ENCODE measurements at regions not wholly inside any gene's neighbourhood (a gene's known extent, or its start where the extent isn't known, plus 50 kb on each side); places are given as distances from the start of the nearest gene placed in this dataset.
"Not testable (repeated sequence)": the region's sequence is repeated elsewhere in the genome, so short reads cannot be mapped to it uniquely, and the experiment has no call there.

DNA sequence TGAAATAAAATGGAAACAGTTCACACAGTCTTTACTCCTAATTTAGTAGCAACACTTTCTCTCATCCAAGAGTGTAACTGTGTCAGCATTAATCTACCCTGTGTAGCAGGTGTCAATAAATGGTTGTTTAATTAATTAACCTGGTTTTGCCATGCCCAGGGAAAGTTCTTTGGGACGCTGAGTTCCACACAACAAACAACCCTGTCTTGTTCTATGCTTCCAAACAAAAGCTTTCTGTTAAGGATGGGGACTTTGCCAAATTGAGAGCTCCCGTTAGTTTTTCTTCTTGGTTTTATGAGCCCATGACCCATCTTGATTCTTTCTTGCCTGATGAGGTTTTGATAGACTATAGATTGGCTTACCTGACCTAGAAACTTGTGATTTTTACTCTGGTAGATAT, 530.1 kb downstream of the KCNJ2 start:
- H3K4me1 ChIP-seq (ENCODE audit: control insufficient read depth, insufficient read depth, low read length, poor library complexity, severe bottlenecking), result no peaks in the 10 kb centered on the region
- H3K27ac ChIP-seq (ENCODE audit: insufficient read depth, low read length, poor library complexity, severe bottlenecking), result no peak overlapping the region
- no peaks in the 10 kb centered on the region for H3K9me3 ChIP-seq (ENCODE audit: control insufficient read depth, low read length)
- no peak for DNase-seq
- no peaks in the 10 kb centered on the region for H3K36me3 ChIP-seq (ENCODE audit: control insufficient read depth, insufficient read depth, low read length)
- no peak overlapping the region for H3K4me3 ChIP-seq (ENCODE audit: insufficient read depth, low read depth, low read length, poor library complexity, severe bottlenecking)
- no peaks in the 10 kb centered on the region for H3K27me3 ChIP-seq (replicated peaks; ENCODE audit: control insufficient read depth, insufficient read depth, low read length, poor library complexity, severe bottlenecking)

DNA sequence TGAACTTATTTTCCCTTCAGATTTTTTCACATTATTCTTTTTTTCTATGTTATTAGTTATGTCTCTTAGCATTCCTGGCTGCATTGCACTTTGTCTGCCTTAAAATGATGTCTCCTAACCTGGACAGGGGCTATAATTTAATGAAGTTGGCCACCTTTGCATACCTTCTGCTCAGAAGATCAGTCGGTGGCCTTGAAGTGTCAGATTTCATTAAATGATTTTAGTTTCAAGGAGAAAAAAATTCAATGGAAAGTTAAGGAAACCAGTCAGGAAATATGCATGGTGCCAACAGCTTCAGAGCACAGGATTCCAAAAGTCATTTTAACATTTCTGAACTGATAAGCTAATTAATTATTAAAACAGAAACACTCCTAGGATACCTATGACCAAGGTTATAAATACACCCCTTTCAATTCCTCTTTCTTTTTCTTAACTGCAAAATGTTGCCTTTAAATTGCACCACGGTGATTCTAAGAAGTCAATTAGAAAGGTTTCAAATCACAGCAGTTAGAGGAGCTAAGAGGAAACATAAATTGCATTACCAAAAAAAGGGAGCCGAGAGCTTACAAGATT, 533.4 kb downstream of the KCNJ2 start:
- DNase-seq, result no peak
- Histone ChIP-seq H3K4me1 (ENCODE audit: control insufficient read depth, insufficient read depth, low read length, poor library complexity, severe bottlenecking) (no peaks in the 10 kb centered on the region), H3K9me3 (ENCODE audit: control insufficient read depth, low read length) (no peaks in the 10 kb centered on the region), H3K36me3 (ENCODE audit: control insufficient read depth, insufficient read depth, low read length) (no peaks in the 10 kb centered on the region), H3K27ac (ENCODE audit: insufficient read depth, low read length, poor library complexity, severe bottlenecking) (no peak overlapping the region), H3K27me3 (replicated peaks; ENCODE audit: control insufficient read depth, insufficient read depth, low read length, poor library complexity, severe bottlenecking) (no peaks in the 10 kb centered on the region), H3K4me3 (ENCODE audit: insufficient read depth, low read depth, low read length, poor library complexity, severe bottlenecking) (no peak overlapping the region)

DNA sequence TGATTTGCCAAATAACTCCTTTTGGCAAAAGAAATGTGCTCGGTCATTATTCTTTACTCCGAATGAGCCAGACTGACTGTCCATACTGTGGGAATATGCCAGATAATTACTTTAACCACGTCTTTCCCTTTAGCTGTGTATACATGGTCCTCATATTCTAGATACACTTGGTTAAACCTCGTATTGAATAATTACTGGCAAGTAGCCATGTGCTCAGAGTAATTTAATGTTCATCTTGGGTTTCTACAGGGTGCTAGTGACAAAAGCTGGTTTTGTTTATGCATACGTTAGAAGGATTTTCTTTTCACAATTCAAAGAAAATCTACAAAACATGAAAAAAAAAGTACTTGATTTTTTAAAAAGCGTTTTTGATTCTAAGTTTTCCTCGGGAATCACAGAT, 540.3 kb downstream of the KCNJ2 start:
- Histone ChIP-seq H3K4me3 (ENCODE audit: insufficient read depth, low read depth, low read length, poor library complexity, severe bottlenecking) (no peak overlapping the region), H3K27ac (ENCODE audit: insufficient read depth, low read length, poor library complexity, severe bottlenecking) (no peak overlapping the region), H3K4me1 (ENCODE audit: control insufficient read depth, insufficient read depth, low read length, poor library complexity, severe bottlenecking) (no peaks in the 10 kb centered on the region), H3K27me3 (replicated peaks; ENCODE audit: control insufficient read depth, insufficient read depth, low read length, poor library complexity, severe bottlenecking) (no peaks in the 10 kb centered on the region), H3K36me3 (ENCODE audit: control insufficient read depth, insufficient read depth, low read length) (no peaks in the 10 kb centered on the region), H3K9me3 (ENCODE audit: control insufficient read depth, low read length) (no peaks in the 10 kb centered on the region)
- no peak for DNase-seq

DNA sequence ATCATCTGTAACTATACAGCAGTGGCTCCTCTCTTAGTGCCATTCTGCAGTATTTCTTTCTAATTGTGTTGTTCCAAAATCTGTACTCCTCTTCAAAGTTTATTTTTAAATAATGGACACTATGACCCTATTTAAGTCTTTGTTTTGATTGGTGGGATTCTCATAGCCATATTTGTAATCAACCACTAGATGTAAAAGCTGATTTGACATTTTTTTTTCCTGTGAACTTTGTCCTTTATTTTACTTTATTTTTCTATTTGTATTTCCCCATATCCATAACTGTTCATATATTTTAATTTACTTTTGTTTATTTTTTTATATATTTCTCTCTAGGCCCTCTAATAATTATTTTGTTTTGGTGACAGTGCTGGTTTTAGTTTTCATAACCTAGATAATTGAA, 544.4 kb downstream of the KCNJ2 start:
- Histone ChIP-seq H3K36me3 (ENCODE audit: control insufficient read depth, insufficient read depth, low read length) (no peaks in the 10 kb centered on the region), H3K27me3 (replicated peaks; ENCODE audit: control insufficient read depth, insufficient read depth, low read length, poor library complexity, severe bottlenecking) (no peaks in the 10 kb centered on the region), H3K27ac (ENCODE audit: insufficient read depth, low read length, poor library complexity, severe bottlenecking) (no peak overlapping the region), H3K4me1 (ENCODE audit: control insufficient read depth, insufficient read depth, low read length, poor library complexity, severe bottlenecking) (no peaks in the 10 kb centered on the region), H3K9me3 (ENCODE audit: control insufficient read depth, low read length) (no peaks in the 10 kb centered on the region), H3K4me3 (ENCODE audit: insufficient read depth, low read depth, low read length, poor library complexity, severe bottlenecking) (no peak overlapping the region)
- DNase-seq, result no peak

DNA sequence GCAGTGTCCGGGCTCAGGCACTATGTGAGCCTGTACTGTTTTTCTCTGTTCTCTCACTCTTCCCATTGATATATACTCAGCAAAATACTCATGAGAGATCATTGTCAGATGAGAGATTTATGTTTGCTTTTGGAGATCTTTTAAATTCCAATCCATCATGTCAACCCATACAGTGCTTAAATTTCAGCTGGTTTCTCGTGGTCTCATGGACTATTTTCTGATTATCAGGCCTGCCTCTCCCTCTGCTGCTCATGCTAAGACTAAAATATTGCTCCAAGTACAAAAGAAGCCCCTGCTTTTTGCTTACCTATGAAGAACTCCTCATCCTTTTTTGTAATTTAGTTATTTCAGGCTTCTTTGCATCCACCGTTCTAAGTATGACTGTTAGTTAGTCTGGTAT, 547.2 kb downstream of the KCNJ2 start:
- H3K27me3 ChIP-seq (replicated peaks; ENCODE audit: control insufficient read depth, insufficient read depth, low read length, poor library complexity, severe bottlenecking), result no peaks in the 10 kb centered on the region
- DNase-seq, result no peak
- H3K4me3 ChIP-seq (ENCODE audit: insufficient read depth, low read depth, low read length, poor library complexity, severe bottlenecking), result no peak overlapping the region
- no peaks in the 10 kb centered on the region for H3K36me3 ChIP-seq (ENCODE audit: control insufficient read depth, insufficient read depth, low read length)
- H3K4me1 ChIP-seq (ENCODE audit: control insufficient read depth, insufficient read depth, low read length, poor library complexity, severe bottlenecking), result no peaks in the 10 kb centered on the region
- H3K27ac ChIP-seq (ENCODE audit: insufficient read depth, low read length, poor library complexity, severe bottlenecking), result no peak overlapping the region
- H3K9me3 ChIP-seq (ENCODE audit: control insufficient read depth, low read length), result no peaks in the 10 kb centered on the region

DNA sequence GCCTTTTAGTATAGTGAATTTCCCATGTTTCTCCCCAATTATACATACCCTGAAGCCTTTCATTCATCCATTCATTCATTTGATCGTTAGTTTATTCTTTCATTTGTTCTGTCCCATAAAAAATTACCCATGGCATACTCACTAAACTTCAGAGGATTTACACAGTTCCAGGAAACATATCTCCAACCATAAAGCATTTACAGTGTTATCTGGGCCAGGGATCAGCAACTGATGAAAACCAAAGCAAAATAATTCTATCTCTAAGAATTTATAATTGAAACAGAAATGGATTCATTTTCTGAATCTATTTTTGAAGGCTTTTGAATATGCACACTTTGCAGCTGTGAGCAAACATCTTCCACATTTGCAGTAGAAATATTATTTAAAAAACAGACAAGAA, 547.7 kb downstream of the KCNJ2 start:
- Histone ChIP-seq H3K9me3 (ENCODE audit: control insufficient read depth, low read length) (no peaks in the 10 kb centered on the region), H3K27ac (ENCODE audit: insufficient read depth, low read length, poor library complexity, severe bottlenecking) (no peak overlapping the region), H3K4me1 (ENCODE audit: control insufficient read depth, insufficient read depth, low read length, poor library complexity, severe bottlenecking) (no peaks in the 10 kb centered on the region), H3K27me3 (replicated peaks; ENCODE audit: control insufficient read depth, insufficient read depth, low read length, poor library complexity, severe bottlenecking) (no peaks in the 10 kb centered on the region), H3K36me3 (ENCODE audit: control insufficient read depth, insufficient read depth, low read length) (no peaks in the 10 kb centered on the region), H3K4me3 (ENCODE audit: insufficient read depth, low read depth, low read length, poor library complexity, severe bottlenecking) (no peak overlapping the region)
- DNase-seq, result no peak

DNA sequence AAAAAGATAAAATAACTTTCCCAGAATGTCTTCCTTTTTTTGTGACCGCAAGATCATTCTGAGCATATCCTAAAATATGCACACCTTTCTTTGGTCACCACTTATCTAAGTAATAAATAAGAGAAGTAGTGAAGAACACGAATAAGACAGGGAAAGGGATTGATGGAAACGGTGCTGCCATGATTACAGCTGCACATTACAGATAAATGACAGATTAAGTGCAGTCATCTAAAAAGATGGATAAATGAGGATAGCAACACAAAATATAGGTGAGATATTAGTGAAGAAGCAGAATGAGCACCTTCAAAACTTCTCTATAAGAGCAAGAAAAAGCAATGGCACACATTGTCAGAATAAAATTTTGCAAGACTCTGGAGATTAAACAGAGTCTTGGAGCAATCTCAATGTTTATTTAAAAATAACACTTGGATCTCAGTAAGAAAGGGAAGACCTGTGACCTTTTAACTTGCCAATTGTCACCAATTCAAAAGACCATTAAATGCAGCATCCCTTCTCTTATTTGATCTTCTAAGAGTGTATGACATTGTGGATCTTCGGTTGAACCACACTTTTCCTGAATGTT, 567.1 kb downstream of the KCNJ2 start:
- no peak for DNase-seq
- Histone ChIP-seq H3K36me3 (ENCODE audit: control insufficient read depth, insufficient read depth, low read length) (no peaks in the 10 kb centered on the region), H3K27me3 (replicated peaks; ENCODE audit: control insufficient read depth, insufficient read depth, low read length, poor library complexity, severe bottlenecking) (no peaks in the 10 kb centered on the region), H3K4me1 (ENCODE audit: control insufficient read depth, insufficient read depth, low read length, poor library complexity, severe bottlenecking) (no peaks in the 10 kb centered on the region), H3K27ac (ENCODE audit: insufficient read depth, low read length, poor library complexity, severe bottlenecking) (no peak overlapping the region), H3K4me3 (ENCODE audit: insufficient read depth, low read depth, low read length, poor library complexity, severe bottlenecking) (no peak overlapping the region), H3K9me3 (ENCODE audit: control insufficient read depth, low read length) (no peaks in the 10 kb centered on the region)

DNA sequence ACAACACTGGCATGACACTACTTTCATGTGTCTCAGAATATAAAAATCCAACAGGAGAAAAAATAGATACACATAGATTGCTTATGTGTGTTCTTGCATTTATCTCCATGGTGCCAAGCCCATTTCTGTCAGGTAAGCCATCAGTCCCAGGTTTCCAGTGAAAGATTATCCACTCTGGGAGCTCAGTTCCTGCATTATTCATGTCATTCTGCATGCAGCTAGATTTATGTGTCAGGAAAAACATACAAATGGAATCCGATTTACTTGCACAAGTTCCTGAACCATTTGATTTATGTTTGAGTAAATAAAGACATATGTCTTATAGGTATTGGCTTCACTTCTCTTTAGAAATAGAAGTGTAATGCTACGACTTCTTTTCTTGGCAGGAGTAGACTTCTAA, 569.7 kb downstream of the KCNJ2 start:
- Histone ChIP-seq H3K9me3 (ENCODE audit: control insufficient read depth, low read length) (no peaks in the 10 kb centered on the region), H3K27ac (ENCODE audit: insufficient read depth, low read length, poor library complexity, severe bottlenecking) (no peak overlapping the region), H3K36me3 (ENCODE audit: control insufficient read depth, insufficient read depth, low read length) (no peaks in the 10 kb centered on the region), H3K4me1 (ENCODE audit: control insufficient read depth, insufficient read depth, low read length, poor library complexity, severe bottlenecking) (no peaks in the 10 kb centered on the region), H3K27me3 (replicated peaks; ENCODE audit: control insufficient read depth, insufficient read depth, low read length, poor library complexity, severe bottlenecking) (no peaks in the 10 kb centered on the region), H3K4me3 (ENCODE audit: insufficient read depth, low read depth, low read length, poor library complexity, severe bottlenecking) (no peak overlapping the region)
- no peak for DNase-seq

DNA sequence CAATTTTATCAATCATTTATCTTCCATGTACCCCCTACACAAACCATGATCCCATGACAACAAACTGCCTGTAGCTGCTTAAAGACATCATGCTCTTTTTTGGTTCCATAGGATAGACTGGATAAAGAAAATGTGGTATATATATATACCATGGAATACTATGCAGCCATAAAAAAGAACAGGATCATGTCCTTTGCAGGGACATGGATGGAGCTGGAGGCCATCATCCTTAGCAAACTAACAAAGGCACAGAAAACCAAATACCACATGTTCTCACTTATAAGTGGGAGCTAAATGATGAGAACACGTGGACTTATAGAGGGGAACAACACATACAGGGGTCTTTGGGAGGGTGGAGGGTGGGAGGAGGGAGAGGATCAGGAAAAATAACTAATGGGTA, 577.2 kb downstream of the KCNJ2 start:
- not testable (repeated sequence) for H3K36me3 ChIP-seq (ENCODE audit: control insufficient read depth, insufficient read depth, low read length); H3K9me3 ChIP-seq (ENCODE audit: control insufficient read depth, low read length); H3K27me3 ChIP-seq (replicated peaks; ENCODE audit: control insufficient read depth, insufficient read depth, low read length, poor library complexity, severe bottlenecking); H3K27ac ChIP-seq (ENCODE audit: insufficient read depth, low read length, poor library complexity, severe bottlenecking); DNase-seq; H3K4me3 ChIP-seq (ENCODE audit: insufficient read depth, low read depth, low read length, poor library complexity, severe bottlenecking); H3K4me1 ChIP-seq (ENCODE audit: control insufficient read depth, insufficient read depth, low read length, poor library complexity, severe bottlenecking)

DNA sequence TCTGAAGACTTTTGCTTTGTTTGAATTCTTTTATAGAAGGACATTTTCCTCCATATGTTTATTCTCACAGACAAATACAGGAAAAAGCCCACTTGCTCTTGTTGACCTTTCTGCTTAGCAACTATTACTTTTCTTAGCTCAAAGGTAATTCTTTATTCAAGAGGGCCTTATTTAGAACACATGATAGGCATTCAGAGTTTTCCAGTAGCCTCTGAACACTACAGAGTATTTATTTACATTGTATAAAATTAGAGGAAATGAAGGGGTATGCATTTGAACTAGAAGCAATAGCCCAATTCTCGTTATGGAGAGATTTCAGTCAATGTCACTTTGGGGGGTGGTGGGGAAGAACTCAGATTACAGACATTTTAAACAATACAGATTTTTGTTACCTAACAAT, 581.7 kb downstream of the KCNJ2 start:
- Histone ChIP-seq H3K36me3 (ENCODE audit: control insufficient read depth, insufficient read depth, low read length) (no peaks in the 10 kb centered on the region), H3K9me3 (ENCODE audit: control insufficient read depth, low read length) (no peaks in the 10 kb centered on the region), H3K27me3 (replicated peaks; ENCODE audit: control insufficient read depth, insufficient read depth, low read length, poor library complexity, severe bottlenecking) (no peaks in the 10 kb centered on the region), H3K27ac (ENCODE audit: insufficient read depth, low read length, poor library complexity, severe bottlenecking) (no peak overlapping the region), H3K4me1 (ENCODE audit: control insufficient read depth, insufficient read depth, low read length, poor library complexity, severe bottlenecking) (no peaks in the 10 kb centered on the region), H3K4me3 (ENCODE audit: insufficient read depth, low read depth, low read length, poor library complexity, severe bottlenecking) (no peak overlapping the region)
- DNase-seq, result no peak
